GM21447 (cell line): ENCODE measurements at regions not wholly inside any gene's neighbourhood (a gene's known extent, or its start where the extent isn't known, plus 50 kb on each side); places are given as distances from the start of the nearest gene placed in this dataset.

Source experiments
- ATAC-seq: cut with Tn5 transposase; IDR thresholded peaks from one replicate; pipeline ENCODE4 v1.9.1; 2021; ENCODE audit not compliant: unreplicated experiment

DNA sequence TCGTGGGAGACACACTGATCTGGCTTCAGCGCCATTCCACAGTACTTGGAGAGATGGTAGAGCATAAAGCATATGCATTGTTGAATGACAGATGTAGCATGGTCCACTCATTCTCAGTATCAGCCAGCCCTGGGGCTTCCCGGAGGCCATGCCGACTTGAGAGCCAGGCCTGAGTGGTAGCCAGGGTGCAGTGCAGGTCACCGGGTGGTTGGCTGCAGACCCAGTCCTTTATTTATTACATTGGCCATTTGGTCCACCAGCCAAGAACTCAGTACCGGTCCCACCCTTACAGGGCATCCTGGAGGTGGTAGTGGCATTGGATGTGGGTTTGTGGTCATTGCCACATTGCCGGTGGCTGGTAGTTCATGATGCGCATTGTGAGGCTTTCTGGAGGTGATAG, 121.6 kb upstream of the RTL1 start:
- ATAC-seq: no peak

DNA sequence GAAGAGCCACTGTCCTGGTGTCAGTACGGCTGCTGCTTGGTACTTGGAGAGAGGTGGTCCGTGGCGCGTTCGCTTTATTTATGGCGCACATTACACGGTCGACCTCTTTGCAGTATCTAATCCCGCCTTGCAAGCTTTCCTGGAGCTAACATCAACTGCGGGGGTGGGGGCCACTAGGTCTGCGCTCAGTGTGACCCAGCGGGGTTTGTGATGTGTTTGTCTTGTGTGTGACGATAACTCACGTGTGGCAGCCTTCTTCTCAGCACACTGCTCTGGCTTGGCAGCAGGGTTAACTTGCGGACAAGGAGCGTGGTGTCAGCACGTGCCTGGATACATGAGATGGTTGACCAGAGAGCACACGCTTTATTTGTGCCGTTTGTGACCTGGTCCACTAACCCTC, 122.2 kb upstream of the RTL1 start:
- no peak for ATAC-seq

DNA sequence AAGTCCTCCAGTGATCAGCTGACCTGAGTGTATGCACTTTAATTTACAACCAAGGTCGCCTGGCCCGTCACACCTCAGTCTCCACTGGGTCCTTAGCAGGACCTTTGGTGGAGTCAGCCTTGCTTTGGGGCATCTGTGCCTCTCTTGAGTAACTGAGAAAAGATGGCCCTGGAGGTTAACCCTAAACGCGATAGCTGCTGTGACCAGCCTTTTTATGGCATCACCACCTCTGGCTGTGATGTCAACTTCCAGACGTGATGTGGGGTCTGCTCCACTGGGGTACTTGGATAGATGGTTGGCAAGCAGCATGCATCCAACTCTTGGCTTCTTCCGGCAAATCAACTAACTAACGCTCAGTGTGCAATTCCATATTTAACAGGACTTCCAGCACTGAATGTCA, 122.8 kb upstream of the RTL1 start:
- no peak for ATAC-seq

DNA sequence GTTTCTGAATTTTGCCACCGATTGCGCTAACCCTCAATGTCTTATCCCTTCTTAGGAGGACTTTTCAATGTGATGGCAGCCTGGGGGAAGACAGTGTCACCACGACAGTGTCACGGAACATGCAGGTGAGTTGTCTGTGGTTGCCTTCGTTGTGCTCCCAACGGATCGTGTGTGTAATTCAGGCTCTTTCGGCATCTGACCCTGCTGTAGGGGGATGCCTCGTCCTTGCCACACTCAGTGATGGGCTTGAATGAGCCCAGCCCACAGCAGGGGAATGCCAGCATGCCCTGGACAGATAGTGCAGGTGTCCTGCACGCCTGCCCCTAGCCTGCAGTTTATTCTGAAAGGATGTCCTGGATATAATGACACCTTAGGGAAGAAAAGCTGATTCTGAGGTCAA, 123.8 kb upstream of the RTL1 start:
- no peak for ATAC-seq

DNA sequence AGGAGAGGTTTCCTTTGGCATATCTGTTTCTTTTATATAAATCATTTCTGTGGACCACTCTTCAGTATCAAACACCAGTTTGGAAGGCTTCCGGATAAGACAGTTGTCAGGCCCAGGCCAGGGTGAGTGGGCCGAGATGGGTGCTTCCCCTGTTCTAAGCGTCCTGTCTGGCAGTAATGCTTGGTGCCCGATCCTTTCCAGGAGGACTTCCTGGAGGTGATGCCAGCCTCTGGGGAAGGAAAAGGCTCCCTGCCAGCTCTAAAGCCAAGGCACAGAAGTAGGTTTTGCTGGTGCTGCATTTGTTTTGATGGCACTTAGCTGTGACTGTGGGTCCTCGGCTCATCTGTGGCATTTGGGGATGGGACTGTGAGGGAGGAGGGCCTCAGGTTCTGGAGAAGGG, 124.4 kb upstream of the RTL1 start:
- ATAC-seq: no peak

DNA sequence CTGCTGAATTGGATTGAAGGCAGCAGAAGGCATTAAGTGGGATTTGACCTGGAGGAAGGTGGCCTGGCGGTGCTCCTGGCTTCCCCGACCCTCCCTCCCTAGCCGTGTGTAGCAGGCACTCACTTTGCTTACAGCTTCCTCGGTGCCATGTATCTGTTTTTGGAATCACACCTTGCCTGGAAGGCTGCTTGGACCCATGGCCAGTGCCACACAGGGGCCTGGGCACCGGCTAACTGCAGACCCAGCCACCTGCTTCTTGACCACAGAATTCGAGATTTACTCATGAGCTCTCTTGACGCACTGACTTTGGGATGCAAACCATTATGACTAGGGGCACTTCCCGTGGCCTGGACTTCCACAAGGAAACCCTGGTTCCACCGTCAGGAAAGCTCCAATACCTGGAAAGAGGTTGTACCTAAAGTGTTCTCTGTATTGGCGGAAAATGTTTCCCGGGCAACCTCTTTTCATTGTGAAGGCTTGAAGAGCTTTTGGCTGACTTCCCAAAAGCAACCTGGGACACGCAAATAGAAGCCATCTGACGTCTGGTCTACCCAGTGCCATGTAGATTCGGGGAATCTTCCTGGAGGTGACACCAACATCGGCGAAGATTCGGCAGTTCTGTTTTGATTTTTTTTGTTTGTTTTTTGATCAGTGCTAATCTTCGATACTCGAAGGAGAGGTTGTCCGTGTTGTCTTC, 125.6 kb upstream of the RTL1 start:
- no peak for ATAC-seq

DNA sequence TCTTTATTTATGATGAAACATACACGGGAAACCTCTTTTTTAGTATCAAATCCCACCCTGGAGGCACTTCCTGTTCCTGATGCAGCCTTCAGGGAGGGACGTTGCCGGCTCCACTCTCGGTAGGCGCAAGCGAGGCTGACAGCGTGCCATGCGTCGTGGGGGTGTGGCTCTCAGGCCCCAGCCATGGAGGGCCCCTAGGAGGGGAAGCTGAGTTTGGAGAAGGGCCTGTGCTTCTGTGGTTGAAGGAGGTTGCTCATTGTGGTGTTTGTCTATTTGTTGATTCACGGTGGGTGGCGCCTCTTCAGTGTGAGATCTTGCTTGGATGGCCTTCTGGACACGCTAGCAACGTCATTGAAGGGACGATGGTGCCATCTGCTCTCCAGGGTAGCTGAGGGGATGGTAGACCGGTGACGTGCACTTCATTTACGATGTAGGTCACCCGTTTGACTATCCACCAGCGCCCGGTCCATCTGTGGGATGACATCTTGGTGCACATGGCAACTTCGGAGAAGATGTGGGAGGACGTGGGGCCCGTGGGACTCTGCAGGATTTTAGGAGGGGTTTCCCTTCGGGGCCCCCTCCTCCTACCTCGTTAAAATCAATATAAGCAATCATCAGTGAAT, 126.3 kb upstream of the RTL1 start:
- no peak for ATAC-seq

DNA sequence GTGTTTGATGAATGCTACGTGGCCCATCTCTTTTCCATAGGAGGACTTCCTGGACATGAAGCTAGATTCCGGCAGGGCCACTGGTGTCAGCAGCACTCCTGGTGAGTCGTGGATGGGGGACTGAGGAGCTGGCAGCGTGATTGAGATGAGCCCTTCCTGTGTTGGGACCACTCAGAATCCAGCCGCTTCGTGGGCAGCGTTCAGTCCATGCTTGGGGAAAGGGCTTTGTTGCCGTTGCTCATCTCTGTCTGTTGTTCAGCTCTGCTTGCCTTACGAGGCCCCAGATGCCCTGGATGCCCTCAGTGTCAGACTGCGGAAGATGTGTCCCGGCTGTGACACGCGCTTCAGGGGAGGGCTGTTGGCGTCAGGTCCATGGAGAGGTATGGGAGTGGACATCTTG, 127.1 kb upstream of the RTL1 start:
- ATAC-seq: no peak

DNA sequence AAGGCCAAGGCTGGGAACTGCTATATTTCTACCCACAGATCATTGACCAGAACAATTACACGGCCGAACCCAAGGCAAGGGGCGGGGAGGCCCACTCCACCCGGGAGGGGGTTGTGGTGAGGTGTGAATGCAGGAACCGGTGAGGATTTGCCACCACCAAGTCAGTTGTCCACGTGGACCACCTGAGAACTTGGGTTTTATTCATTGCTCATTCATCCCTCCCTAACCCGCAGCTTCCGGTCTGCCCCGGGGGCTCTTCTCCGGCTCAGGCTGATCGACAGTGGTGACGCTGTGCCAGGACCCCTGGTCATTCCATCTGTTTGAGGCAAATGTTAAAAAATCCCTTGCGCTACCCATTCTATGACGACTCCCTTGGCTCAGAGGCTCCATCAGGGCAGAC, 127.7 kb upstream of the RTL1 start:
- ATAC-seq: no peak

DNA sequence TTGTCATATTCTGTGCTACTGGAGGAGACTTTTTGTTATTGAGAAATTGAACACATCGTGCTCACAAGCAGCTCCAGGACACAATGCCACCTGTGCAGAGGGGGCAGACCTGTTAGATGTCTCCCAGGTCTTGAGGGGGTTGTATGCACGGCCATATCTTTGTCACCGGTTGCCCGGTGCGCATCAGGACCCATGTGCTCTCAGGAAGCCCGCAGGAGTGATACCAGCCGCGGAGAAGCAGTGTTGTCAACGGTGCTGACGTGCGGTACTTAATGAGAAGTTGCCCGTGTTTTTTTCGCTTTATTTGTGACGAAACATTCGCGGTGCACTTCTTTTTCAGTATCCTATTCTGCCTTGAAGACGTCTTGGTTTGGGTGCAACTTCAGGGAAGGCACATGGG, 128.2 kb upstream of the RTL1 start:
- ATAC-seq: no peak

DNA sequence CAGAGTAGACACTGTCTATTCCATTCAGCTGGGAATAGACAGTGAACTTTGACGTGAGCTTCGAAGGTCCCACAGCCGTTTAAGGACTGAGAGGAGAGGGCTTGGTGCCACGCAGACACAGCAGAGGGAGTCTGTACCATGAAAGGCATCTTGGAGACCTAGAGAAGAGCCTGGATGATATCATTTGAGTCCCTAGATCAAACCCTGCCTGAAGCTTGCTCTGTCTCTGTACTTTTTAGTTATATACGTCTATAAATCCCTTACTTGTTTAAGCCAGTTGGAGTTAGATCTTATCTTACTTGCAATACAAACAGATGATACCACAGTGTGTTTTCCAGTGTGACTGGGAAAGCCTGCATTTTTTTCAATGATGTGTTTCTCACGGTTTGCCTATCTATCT, 128.9 kb upstream of the RTL1 start:
- ATAC-seq: no peak

DNA sequence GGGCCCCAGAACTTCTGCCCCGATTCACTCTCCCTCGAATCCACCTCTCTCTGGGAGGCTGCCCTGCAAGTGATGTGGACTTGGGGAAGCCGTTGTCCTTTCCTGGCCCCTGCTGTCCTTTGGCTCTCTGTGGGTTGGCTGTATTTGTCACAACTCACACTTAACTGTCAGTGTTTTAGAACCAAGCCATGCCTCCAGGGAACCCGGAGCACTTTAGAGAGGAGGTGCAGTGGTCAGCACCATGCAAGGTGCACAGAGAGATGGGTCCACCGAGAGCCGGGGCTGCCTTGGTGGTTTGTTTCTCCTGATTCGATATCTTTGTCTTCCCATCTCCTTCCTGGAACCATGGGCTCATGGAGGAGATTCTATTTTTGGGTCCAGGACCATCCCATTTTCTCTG, 129.5 kb upstream of the RTL1 start:
- ATAC-seq: no peak

DNA sequence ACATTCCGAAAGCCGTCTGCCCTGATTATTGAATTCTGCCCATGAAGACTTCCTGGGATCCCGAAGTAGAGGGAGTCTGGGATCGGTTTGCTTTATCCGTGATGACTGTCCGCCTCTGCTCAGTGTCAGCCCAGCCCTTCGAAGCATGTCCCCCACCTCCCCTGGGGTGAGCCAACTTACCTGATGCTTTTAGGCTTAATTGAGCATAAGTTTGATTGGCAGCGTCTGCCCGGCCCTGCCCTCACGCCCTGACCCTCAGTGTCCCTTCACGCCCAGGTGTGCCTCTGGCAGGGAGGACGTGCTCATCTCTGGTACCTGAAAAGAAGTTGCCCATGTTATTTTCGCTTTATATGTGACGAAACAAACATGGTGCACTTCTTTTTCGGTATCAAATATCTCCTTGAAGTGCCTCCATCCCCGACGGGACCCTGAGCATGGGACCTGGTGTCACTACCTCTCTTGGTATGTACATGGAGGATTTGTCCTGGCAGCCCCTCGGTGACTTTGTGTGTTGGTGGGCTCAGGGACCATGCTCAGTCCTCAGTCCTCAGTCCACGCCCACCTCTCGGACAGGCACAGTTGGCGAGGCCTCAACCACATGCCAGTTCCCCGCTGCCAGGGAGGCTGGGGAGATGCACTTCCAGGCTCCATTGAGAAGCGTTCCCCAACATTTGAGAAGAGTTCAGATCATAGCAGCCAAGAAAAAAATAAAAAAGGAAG, 130.1 kb upstream of the RTL1 start:
- no peak for ATAC-seq

DNA sequence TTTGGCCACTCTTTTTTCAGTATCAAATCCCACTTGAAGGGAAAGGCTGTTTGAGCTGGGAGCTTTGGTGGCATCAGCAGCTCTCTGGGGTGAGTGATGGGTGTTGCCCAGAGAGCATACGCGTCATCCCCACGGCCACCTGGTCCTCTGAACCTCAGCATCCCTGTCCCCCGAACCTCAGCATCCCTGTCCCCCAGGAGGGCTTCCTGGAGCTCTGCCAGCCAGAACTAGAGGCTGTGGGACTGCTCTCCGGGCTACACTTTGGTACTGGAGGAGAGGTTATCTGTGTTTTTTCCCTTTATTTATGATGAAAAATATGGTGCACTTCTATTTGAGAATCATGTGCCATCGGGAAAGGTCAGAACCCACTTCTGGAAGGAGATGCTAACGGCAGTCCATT, 131.5 kb upstream of the RTL1 start:
- ATAC-seq: no peak

DNA sequence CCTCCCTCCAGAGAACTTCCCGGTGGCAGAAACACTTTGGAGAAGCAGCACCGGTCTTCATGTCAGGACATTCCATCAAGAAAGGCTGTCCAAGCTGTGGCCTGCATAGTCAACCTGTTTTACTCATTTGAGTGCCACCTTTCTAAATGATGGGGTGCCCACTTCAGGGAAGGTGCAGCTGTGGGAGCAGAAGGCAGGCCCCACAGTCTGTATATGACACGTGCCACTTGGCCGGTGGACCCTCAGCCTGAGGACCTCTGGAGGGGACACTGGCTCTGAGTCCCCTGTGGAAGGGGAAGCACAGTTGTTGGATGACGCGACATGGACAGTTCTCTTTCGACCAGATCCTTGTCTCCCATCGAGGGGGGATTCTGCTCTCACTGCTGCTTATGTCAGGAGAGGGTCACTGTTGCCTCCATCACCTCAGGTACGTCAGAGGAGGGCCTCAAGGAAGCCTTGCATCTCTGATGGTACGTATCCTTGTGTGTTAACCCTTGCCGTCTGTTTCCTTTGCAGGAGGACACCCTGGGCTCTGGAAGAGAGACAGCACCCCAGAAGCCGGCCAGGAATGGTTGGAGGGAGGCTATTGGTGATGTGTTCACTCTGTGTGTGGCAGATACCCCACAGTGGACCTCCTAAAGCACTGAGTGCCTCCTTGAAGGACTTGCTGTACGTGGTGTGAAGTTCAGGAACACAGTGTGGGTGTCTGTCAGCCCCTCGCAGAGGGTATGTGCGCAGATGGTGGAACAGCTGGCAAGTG, 132.1 kb upstream of the RTL1 start:
- ATAC-seq: no peak

DNA sequence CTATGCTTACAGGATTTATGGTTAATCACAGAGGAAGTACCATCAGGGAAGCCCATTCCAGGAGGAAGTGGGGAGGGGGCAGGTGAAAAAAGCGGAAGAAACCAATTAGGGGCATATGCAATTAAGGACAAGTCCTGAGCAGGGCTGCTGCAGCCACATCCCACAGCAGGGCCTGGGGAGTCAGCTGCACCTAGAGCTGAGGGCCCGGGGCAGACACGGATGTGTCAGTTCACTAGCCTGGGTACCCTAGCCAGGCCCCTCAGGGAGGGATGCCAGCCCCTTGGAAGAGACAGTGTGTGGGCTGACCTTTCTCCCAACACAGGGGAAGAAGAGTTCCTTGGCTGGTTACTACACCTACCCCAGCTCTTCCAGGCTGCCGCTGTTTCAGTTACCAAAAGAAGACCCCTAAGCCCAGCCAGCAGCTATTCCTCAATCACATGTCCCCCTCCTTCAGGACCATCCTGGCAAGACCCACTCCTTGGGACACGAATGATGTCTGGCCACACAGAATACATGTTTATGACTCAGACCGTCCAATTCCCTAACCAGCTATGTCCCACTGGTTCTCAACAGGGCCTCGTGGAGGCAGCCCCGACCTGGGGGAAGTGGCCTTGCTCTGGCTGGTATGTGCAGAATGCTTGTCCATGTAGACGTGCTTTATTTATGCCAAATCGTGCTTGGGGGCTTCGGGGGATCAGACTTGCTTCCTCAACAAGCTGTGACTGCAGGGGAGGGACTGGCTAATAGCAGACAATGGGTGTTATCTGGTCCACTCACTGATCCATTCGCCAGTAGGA, 133.7 kb upstream of the RTL1 start:
- no peak for ATAC-seq

DNA sequence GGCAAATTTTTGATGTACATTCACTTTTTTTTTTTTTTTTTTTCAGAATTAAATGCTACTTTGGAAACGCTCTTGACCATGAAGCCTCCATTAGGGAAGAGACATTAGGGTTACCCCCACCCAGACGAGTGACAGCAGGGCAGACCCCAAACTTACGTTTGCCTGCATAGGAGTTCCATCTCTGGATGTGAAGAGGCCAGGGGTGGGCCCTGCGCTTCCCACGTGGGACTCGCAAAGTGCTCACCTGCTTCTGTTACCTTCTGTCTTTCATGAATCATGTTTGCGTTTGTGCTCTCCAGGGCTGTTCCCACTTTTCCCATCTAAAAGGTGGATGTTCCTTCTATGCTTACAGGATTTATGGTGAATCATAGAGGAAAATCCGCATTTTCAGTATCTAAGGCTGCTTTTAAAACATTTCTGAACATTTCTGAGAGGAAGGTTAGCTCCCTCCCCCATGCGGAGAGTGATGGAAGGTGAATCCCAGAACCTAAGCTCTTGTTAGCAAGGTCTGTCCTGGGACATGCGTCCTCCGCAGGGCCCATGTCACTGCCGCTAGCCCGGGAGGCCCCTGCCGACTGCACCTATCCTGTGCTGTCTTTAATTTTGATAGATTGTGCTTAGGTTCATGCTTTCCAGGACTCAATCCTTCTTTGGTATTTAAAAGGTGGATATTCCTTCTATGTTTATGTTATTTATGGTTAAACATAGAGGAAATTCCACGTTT, 135.7 kb upstream of the RTL1 start:
- no peak for ATAC-seq

DNA sequence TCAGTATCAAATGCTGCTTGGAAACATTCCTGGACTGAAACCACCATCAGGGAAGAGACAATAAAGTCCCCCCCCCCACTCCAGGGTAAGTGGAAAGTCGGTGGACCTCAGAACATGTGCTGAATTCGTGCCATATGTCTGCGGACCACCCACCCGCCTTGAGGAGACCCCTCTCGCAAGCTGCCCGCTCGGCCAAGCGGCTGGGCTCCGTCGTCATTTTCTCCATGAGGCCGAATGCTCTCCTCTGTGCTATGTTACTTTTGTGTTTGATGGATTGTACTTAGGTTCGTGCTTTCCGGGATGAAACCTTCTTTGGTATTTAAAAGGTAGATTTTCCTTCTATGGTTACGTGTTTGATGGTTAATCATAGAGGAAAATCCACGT, 136.2 kb upstream of the RTL1 start:
- no peak for ATAC-seq

DNA sequence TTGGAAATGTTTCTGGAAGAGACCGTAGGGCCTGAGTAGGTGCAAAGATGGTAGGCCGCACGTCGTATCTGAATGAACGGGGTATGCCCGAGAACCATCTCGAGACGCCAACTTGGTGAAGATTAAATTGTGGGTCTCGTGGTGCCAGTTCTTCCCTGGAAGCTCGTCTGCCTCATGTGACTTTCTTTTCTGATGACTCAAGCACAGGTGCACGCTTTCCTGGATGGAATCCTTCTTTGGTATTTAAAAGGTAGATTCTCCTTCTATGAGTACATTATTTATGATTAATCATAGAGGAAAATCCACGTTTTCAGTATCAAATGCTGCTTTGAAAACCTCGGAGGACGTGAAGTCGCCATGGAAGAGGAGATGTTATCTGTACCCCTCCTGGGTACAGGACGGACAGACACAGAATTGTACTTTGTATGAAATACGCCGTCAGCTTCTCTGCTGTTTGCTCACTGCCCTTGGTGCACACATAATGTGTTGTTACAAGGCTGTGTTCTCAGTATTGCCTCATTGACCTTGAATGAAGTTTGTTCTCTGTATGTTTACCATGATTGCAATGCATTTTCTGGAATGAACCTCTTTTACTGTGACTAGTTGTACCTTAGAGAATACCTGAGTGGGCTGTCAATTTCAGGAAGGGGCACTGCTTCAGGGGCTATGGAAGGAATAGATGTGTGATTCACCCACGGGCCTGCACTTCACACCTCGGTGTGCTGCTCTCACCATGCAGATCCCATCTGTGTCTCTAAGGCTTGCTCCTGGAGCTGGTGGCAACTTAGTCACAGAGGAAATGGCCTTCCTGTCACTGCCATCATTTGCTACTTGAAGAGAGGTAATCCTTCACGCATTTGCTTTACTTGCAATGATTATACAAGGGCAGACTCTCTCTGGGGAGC, 137.3 kb upstream of the RTL1 start:
- ATAC-seq: no peak
